ENCODE measurements at regions not wholly inside any gene's neighbourhood (a gene's known extent, or its start where the extent isn't known, plus 50 kb on each side); places are given as distances from the start of the nearest gene placed in this dataset.
"Not testable (repeated sequence)": the region's sequence is repeated elsewhere in the genome, so short reads cannot be mapped to it uniquely, and the experiment has no call there.

GRCh38 chr4:155445306-155445705 lies 68.5 kb upstream of the MAP9 start:
- no peak for DNase-seq (ENCODE audit: low read depth)

- DNase-seq (ENCODE audit: low read depth): no peak
Measured at GRCh38 chr4:155444721-155445120, 68.0 kb upstream of the MAP9 start.

- peak; percentile 71 for DNase-seq (ENCODE audit: low read depth)
Measured at GRCh38 chr4:155442267-155443105, 65.7 kb upstream of the MAP9 start.

GRCh38 chr4:155441475-155441874 lies 64.7 kb upstream of the MAP9 start:
- DNase-seq (ENCODE audit: low read depth): no peak

- DNase-seq (ENCODE audit: low read depth): not testable (repeated sequence)
Measured at GRCh38 chr4:155439760-155440159, 63.0 kb upstream of the MAP9 start.

- DNase-seq (ENCODE audit: low read depth): no peak
Measured at GRCh38 chr4:155434904-155435303, 58.1 kb upstream of the MAP9 start.

GRCh38 chr4:155434366-155434765 lies 57.6 kb upstream of the MAP9 start:
- DNase-seq (ENCODE audit: low read depth): no peak

- peak; percentile 53 for DNase-seq (ENCODE audit: low read depth)
Measured at GRCh38 chr4:155433636-155434360, 57.0 kb upstream of the MAP9 start.

GRCh38 chr4:155430895-155431795 lies 54.4 kb upstream of the MAP9 start:
- no peak for DNase-seq (ENCODE audit: low read depth)

GRCh38 chr4:155428128-155428527 lies 51.4 kb upstream of the MAP9 start:
- no peak for DNase-seq (ENCODE audit: low read depth)

- no peak for DNase-seq (ENCODE audit: low read depth)
Measured at GRCh38 chr4:155426953-155427352, 50.2 kb upstream of the MAP9 start.
